HG03565 (cell line): ENCODE measurements at regions not wholly inside any gene's neighbourhood (a gene's known extent, or its start where the extent isn't known, plus 50 kb on each side); places are given as distances from the start of the nearest gene placed in this dataset.
"Not testable (repeated sequence)": the region's sequence is repeated elsewhere in the genome, so short reads cannot be mapped to it uniquely, and the experiment has no call there.

Experiments
- ATAC-seq: cut with Tn5 transposase; IDR thresholded peaks from one replicate; pipeline ENCODE4 v1.9.1; 2021; ENCODE audit warnings: mild to moderate bottlenecking, moderate library complexity; ENCODE audit not compliant: unreplicated experiment

- ATAC-seq, result peak; percentile 36
Observed at GRCh38 chr1:83520797-83521196, 478.1 kb downstream of the TTLL7 start.

GRCh38 chr1:83516369-83516768, 482.6 kb downstream of the TTLL7 start:
- ATAC-seq, result no peak

DNA sequence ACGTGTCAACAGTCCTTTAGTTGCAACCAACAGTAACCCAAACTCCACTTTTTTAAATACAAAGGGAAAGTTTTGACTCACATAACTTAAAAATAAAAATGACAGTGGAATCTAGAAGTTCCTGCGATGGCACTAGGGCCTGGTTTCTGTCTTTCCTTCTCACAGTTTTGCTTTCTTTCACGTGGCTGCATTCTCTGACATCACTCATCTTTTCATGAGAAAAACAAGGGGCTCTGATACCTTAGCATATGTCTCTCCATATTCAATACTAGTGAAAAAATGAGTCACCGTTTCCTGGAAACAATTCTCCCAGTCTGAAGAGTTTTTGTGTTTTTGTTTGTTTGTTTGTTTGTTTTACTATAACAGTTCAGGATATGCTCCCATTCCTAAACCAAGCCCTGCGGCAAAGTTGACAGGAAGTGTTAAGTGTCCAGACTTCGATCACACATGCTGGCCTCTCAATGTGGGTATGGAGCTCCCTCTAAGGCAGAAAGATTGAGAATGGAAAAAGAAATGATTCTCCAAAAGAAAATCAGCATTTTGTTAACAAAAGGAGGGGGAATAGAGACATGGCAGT, 483.3 kb downstream of the TTLL7 start:
- ATAC-seq, result no peak

GRCh38 chr1:83512373-83513193, 486.3 kb downstream of the TTLL7 start:
- no peak for ATAC-seq

- ATAC-seq, result no peak
Observed at GRCh38 chr1:83511146-83511726, 487.7 kb downstream of the TTLL7 start.

DNA sequence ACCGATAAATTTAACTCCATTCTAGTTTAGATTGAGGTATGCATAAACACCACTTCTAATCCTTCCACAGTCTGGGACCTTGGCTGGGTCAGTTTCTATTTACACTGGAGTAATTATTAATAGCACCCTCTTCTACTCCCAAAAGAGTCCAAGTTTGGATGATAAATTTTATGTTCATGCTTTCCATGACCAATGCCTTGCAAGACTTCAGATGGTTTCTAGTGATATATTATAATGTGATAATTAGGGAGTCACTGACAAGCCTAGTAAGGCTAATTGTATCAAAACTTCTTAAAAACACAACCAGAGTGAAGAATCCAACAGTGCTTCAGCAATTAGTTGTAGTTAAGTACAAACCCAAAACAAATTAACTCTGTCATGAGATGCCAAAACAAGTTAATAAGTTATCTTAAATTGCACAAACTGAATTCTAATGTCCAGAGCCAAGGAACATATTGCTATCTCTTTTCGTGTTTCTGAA, 489.6 kb downstream of the TTLL7 start:
- ATAC-seq, result no peak

DNA sequence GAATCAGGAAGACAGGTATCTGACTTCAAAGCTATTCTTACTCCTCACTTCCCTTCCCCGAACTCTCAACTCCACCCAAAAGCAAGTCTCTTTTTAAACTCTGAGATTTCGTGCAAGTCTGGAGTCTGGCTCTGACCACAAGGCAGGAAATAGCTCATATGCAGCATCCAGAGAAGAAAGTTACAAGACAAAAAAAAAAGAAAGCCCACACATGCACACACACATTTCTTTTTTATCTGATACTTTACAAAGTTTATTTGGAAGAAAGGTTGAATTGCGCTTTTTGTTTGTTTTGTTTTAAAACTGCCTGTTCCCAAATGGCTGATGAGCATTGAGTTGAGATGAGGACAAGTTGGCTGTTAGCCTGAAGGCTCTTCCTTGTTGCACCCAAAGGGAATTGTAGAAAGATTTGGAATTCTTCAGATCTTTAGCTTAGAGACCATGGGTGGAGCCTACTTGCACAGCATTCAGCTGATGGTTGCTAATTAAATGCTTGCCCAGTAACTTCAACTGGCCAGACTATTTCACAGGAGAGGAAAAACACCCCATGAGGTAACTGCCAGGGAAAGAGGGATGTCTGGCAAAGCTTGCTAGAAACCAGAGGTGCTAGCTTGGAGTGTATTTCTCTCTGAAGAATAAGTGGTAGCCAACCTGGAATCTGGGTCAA, 490.3 kb downstream of the TTLL7 start:
- ATAC-seq, result peak; percentile 97

GRCh38 chr1:83505148-83505547, 493.8 kb downstream of the TTLL7 start:
- ATAC-seq, result no peak

GRCh38 chr1:83503153-83503552, 495.8 kb downstream of the TTLL7 start:
- ATAC-seq, result no peak

- peak; percentile 93 for ATAC-seq
Observed at GRCh38 chr1:83500987-83501591, 497.8 kb downstream of the TTLL7 start.

GRCh38 chr1:83500531-83500930, 498.4 kb downstream of the TTLL7 start:
- ATAC-seq, result no peak

DNA sequence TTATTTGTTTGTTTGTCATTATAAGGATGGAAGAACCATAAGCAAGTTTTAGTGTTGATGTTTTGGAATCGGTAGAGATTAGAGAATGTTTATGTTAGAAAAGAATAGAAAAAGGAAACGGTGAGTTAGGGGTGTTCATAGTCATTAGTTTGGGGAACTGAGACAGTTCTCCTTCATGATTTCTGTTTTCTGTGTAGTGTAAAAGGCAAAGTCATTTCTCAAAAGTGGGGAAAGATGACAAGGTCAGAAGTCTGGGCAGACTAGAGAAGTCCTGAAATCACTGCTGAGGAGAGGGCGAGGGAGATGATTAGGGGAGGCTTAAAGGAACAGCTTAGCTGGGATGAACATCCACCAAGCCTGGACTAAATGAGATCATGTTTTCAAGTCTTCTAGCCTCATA, 498.9 kb downstream of the TTLL7 start:
- peak; percentile 40 for ATAC-seq

GRCh38 chr1:83497563-83497962, 501.4 kb downstream of the TTLL7 start:
- no peak for ATAC-seq

GRCh38 chr1:83495560-83495959, 503.4 kb downstream of the TTLL7 start:
- no peak for ATAC-seq

- ATAC-seq, result no peak
Observed at GRCh38 chr1:83493633-83494032, 505.3 kb downstream of the TTLL7 start.

- ATAC-seq, result no peak
Observed at GRCh38 chr1:83491930-83492329, 507.0 kb downstream of the TTLL7 start.

- ATAC-seq, result no peak
Observed at GRCh38 chr1:83490988-83491387, 507.9 kb downstream of the TTLL7 start.

DNA sequence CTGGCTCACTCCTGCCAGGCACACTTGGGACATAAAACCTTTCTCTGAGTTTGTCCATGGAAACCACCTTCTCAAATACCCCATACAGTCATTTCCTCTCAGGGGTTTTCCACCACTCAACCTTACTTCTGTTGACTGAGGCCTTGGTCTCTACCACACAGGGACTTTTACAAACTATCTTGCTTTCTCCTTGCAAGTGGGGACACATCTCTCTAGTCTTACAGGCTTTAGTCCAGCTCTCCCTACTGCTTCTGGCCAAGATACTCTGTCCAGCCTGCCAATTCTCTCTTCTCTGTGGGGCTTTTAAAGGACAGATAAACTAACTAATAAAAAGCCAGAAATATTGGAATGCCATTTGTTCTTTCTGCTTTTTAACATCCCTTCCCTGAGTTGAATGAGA, 510.8 kb downstream of the TTLL7 start:
- peak; percentile 83 for ATAC-seq

DNA sequence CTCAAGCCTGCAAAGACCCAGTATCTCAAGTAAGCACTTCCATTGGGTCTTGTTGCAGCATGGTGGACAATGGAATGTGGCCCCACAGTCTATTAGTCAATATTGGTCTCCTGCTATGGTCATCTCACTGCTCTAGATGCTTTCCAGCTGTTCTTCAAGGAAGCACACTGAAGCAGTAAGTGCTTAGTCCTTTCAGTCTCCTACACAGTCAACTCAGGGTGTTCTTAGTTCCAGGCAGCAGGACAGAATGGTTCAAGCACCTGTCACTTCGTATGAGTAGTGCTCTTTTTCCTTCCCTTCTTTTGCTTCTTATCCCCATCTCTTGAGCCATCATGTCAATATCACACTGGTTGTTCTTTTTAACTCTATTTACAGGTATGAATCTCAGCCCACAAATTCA, 511.5 kb downstream of the TTLL7 start:
- ATAC-seq, result not testable (repeated sequence)

DNA sequence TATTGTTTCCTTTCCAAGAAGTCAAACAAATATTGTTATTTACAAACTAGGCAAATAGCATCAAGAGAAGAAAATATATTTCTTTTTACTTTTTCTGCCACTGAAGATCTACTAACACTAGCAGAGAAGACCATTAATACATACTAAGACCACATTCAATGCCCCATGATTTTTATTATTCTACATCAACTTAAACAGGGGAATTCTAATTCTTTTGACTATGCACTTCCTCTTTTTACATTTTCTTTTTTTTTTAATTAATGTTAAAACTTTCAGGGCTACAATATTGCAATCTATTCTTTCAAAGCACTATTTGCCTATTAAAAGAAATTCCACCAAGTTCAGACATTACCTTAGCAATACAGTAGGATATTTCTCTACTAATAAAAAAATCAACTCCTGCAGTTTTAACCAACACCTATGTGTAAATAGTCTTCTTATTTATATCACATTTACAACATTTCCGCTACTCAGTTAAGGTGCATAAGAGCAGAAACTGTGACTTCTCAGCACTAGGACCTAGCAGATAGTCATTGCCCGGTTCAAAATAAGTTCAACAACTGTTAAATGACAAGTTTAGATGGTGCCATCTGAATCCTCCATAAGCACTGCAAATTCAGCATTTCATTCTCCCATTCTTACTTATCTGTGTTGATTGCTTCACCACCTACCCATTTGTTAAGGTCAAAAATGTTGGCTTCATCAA, 513.5 kb downstream of the TTLL7 start:
- peak; percentile 27 for ATAC-seq
